T follicular helper cell (primary cell): ENCODE measurements at regions not wholly inside any gene's neighbourhood (a gene's known extent, or its start where the extent isn't known, plus 50 kb on each side); places are given as distances from the start of the nearest gene placed in this dataset.
"Not testable (repeated sequence)": the region's sequence is repeated elsewhere in the genome, so short reads cannot be mapped to it uniquely, and the experiment has no call there.

Experiments
- DNase-seq: peaks from one replicate; pipeline ENCODE4 v3.0.0-alpha.2; 2020; ENCODE audit warnings: low read depth

DNA sequence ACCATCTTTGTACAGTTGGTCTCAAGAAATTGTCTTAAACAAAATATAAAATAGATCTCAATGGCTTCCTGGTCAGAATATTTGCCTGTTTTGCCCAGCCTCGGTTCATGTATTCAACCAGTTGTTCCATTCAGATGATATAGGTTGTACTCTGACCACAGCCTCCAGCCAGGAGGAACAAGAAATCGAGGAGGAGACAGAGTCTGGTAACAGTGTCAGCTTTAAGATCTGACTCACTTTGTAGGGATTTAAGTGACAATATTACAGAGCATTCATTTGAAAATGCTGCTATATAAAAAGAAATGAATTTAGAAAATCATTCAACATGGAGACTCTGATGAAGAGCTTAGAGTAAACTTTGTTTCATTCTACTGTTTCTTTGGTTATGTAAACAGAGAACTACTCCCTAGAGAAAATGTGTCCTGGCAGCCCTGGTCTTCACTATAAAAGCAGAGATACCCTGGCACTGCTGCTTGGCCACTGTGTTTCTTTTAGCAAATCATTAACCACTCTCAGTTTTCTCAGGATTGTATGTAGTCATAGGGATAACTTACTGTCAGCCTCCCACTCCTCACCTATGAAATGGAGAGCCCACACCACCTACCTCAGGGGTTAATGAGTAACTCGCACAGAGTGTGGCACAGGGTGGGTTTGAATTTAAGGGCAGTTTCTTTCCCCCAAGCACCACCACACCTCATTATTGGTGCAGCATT, 53.5 kb downstream of the PAGE2 start:
- DNase-seq: no peak

DNA sequence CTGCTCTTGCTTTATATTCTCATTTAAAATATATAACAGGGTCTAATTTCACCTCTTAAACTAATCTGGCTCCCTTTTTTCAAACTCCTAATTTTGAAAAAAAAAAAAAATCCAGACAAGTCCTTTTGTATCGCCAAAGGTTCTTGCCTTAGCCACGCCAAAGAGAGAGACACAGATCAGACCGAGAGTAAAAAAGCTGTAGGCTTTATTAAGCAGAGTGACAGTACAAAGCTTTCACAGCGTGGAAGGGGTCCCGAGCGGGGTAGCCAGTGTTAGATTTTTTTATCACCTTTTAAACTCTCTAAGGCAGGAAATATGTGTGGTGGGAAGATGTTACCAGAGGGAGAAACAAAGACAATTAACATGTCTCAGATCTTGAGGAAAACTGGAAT, 54.1 kb downstream of the PAGE2 start:
- no peak for DNase-seq

DNA sequence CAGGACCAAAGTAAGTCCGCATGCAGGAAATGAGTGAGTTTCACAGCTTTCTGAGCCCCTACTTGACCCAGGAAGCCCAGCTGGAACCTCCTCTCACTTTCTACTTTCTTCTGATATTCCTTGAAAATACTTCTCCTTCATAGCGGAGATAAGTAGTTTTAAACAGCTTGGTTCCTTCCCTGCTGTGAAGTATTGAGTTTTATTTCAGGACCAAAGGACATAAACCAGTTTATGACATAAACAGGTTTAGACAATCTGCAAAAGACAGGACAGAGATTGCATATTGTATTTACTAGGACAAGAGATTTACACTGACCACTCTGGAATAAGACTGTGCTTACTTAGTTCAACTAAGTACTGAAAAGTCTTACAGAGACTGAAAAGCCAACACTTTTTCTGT, 54.8 kb downstream of the PAGE2 start:
- DNase-seq: no peak

- DNase-seq: no peak
Observed at GRCh38 chrX:55144697-55145096, 55.9 kb downstream of the PAGE2 start.

- DNase-seq: no peak
Observed at GRCh38 chrX:55149242-55149641, 60.4 kb downstream of the PAGE2 start.

DNA sequence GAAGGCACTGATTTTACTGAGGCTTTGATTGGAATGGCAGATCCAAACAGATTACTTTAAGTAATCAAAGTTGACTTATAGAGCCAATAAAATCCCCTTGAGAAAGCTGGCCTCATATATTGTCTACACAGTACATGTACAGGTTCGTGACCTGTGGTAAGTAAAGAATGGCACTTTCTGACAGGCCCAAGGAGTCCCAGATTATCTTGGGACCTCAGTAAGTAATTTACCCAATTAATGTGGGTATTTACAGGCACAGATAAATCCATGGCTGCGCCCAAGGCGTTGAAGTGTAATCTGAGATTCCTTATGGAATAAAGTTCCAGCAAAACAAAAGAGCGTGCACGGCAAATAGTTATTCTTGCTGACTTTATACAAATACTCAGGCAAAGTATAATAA, 62.4 kb downstream of the PAGE2 start:
- DNase-seq: no peak

GRCh38 chrX:55159551-55159950, 60.6 kb upstream of the PAGE5 start:
- no peak for DNase-seq

DNA sequence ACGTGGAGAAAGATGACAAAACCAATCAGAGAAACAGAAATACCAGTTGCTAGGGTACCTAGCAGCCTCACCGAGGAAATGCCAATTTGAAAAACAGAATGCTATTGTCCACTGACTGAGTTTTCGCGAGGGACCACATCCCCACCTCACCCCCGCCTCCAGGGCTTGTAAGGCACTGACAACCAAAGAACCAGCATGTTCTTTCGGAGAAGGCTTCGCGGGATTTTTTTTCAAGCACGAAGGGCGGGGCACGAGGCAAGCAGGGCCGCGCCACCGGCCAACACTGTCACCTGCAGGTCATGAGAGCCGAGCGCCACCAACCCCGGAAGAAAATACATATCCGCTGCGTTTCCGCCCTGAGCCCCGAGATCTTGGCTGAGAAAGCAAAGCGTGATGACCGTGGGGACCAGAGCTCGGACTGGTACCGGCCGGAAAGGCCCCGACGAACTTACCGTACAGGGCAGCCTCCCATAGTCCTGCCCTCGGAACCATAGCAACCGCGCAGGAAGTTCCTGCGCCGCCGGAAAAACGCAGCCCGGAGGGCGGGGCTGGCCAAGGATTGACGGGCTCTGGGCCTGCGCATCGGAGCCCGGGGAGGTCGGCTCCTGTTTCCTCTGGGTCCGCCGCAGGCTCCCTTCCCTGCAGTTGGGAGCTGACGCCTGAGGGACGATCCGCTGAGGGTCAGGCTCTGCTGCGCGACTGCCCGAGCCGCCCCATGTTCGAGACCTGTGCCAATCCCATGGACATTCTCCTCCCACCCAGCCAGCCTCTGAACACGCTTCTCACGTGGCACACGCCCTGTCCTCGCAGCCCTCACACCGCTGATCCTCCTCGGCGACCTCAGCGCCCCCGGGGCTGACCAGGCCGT, 59.2 kb upstream of the PAGE5 start:
- peak; percentile 88 for DNase-seq

DNA sequence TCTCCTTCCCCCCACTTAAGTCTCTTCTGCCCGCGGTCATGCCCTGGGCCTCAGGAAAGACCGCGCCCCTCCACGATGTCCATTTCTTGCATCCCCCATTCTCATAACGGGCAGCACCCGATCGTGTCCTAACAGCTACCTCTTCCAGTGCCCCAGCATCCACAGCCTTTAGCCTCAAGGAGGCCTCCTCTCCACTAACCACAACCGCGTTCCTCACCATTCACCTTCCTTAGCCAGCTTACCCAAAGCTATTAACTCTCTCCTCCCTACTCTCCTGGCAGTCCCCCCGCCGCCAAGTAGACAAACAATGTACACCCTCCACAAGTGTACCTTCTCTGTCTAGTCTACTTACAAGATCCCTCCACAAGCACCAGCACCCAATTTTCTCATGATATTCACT, 58.6 kb upstream of the PAGE5 start:
- DNase-seq: no peak

- DNase-seq: no peak
Observed at GRCh38 chrX:55163171-55163570, 57.0 kb upstream of the PAGE5 start.

GRCh38 chrX:55165026-55165425, 55.1 kb upstream of the PAGE5 start:
- not testable (repeated sequence) for DNase-seq

DNA sequence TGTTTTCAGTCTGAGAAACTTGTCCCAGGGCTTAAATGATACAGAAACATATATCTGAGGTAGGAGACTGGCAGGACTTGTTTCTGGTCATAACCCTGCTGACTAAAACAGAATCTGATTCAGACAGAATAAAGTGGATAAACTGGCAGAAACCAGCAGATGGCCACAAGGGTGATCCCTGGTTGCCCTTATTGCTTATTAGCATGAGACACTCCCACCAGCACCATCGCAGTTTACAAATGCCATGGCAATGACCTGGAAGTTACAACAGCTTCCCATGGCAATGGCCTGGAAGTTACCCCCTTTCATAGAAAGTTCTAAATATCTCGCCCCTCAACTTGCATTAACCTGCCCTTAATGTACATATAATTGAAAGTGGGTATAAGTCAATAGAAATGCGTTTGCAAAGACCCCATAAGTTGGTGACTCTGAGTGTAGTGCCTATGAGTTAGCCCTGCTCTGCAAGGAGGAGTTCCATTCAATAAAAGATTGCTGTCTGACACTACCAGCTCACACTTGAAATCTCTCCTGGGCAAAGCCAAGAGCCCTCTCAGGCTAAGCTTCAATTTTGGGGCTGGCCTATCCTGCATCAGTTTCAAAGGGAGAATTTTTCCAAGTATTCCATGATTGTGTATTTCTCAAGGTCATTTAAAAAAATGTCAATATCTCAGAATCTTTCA, 52.9 kb upstream of the PAGE5 start:
- DNase-seq: no peak

- DNase-seq: no peak
Observed at GRCh38 chrX:55167901-55168300, 52.2 kb upstream of the PAGE5 start.

GRCh38 chrX:55169782-55170181, 50.4 kb upstream of the PAGE5 start:
- DNase-seq: no peak
